SK-N-SH treated with all-trans-retinoic acid at 6 μM for 48 hours (cell line): ENCODE measurements at regions not wholly inside any gene's neighbourhood (a gene's known extent, or its start where the extent isn't known, plus 50 kb on each side); places are given as distances from the start of the nearest gene placed in this dataset.

Source experiments
- ATAC-seq: fragments of 200-7000 bp; cut with Tn5 transposase; 3 replicates; pipeline ENCODE4 v1.9.1; 2020; ENCODE audit warnings: mild to moderate bottlenecking, moderate library complexity
- ARNTL ChIP-seq: fragments of 450-650 bp; formaldehyde crosslinking; IDR thresholded peaks from 2 replicates; pipeline ENCODE4 v1.5.0; 2020; ENCODE audit warnings: low read depth, mild to moderate bottlenecking, moderate library complexity, borderline replicate concordance
- CSDC2 ChIP-seq: fragments of 250-450 bp; sonication (Bioruptor Pico); IDR thresholded peaks from 2 replicates; pipeline ENCODE4 v1.5.0; 2020; ENCODE audit warnings: mild to moderate bottlenecking, moderate library complexity
- ESRRG ChIP-seq: fragments of 250-450 bp; sonication (Bioruptor Pico); IDR thresholded peaks from 2 replicates; pipeline ENCODE4 v1.6.1; 2021; ENCODE audit warnings: mild to moderate bottlenecking
- GLIS3 ChIP-seq: fragments of 250-450 bp; sonication (Bioruptor Pico); IDR thresholded peaks from 2 replicates; pipeline ENCODE4 v1.5.0; 2020; ENCODE audit warnings: mild to moderate bottlenecking, moderate library complexity
- ISL1 ChIP-seq: fragments of 250-450 bp; sonication (Bioruptor Pico); IDR thresholded peaks from 2 replicates; pipeline ENCODE4 v2.1.2; 2022; ENCODE audit warnings: mild to moderate bottlenecking, moderate library complexity
- OSR1 ChIP-seq: fragments of 250-450 bp; sonication (Bioruptor Pico); IDR thresholded peaks from 2 replicates; pipeline ENCODE4 v1.8.0; 2022; ENCODE audit warnings: moderate library complexity, mild to moderate bottlenecking, inconsistent platforms
- PPARA ChIP-seq: fragments of 250-450 bp; sonication (Bioruptor Pico); IDR thresholded peaks from 2 replicates; pipeline ENCODE4 v1.5.0; 2020; ENCODE audit warnings: mild to moderate bottlenecking, borderline replicate concordance
- RARB ChIP-seq: fragments of 250-450 bp; sonication (Bioruptor Pico); IDR thresholded peaks from 2 replicates; pipeline ENCODE4 v1.8.0; 2021; ENCODE audit warnings: mild to moderate bottlenecking, moderate library complexity
- SNAI2 ChIP-seq: fragments of 250-450 bp; sonication (Bioruptor Pico); IDR thresholded peaks from 2 replicates; pipeline ENCODE4 v1.5.0; 2020; ENCODE audit warnings: mild to moderate bottlenecking, moderate library complexity
- TCF4 ChIP-seq: fragments of 250-450 bp; sonication (Bioruptor Pico); IDR thresholded peaks from 2 replicates; pipeline ENCODE4 v1.8.0; 2021; ENCODE audit warnings: mild to moderate bottlenecking, moderate library complexity, borderline replicate concordance
- TOX ChIP-seq: fragments of 250-450 bp; sonication (Bioruptor Pico); IDR thresholded peaks from 2 replicates; pipeline ENCODE4 v1.8.0; 2021; ENCODE audit warnings: mild to moderate bottlenecking, moderate library complexity, borderline replicate concordance
- ZC3H10 ChIP-seq: fragments of 250-450 bp; sonication (Bioruptor Pico); IDR thresholded peaks from 2 replicates; pipeline ENCODE4 v1.5.1; 2021; ENCODE audit warnings: mild to moderate bottlenecking, moderate library complexity
- ZFP3 ChIP-seq: fragments of 250-450 bp; sonication (Bioruptor Pico); IDR thresholded peaks from 2 replicates; pipeline ENCODE4 v1.5.0; 2020; ENCODE audit warnings: mild to moderate bottlenecking, moderate library complexity
- ZFP30 ChIP-seq: fragments of 450-650 bp; formaldehyde crosslinking; IDR thresholded peaks from 2 replicates; pipeline ENCODE4 v1.5.0; 2022; ENCODE audit warnings: mild to moderate bottlenecking, moderate library complexity
- ZNF565 ChIP-seq: fragments of 450-650 bp; formaldehyde crosslinking; conservative IDR thresholded peaks from 2 replicates; pipeline ENCODE4 v1.5.0; 2020; ENCODE audit warnings: low read depth, mild to moderate bottlenecking, moderate library complexity
- ZNF70 ChIP-seq: fragments of 450-650 bp; formaldehyde crosslinking; IDR thresholded peaks from 2 replicates; pipeline ENCODE4 v1.5.0; 2020; ENCODE audit warnings: mild to moderate bottlenecking, moderate library complexity
- ZNF8 ChIP-seq: fragments of 450-650 bp; formaldehyde crosslinking; IDR thresholded peaks from 2 replicates; pipeline ENCODE4 v1.5.0; 2020; ENCODE audit warnings: mild to moderate bottlenecking, moderate library complexity
- TF ChIP-seq, protein P1 (sequence below): fragments of 250-450 bp; sonication (Bioruptor Pico); IDR thresholded peaks from 2 replicates; pipeline ENCODE4 v1.8.0; 2021; ENCODE audit warnings: low read depth, mild to moderate bottlenecking, moderate library complexity, borderline replicate concordance
- TF ChIP-seq, protein P2 (sequence below): fragments of 250-450 bp; sonication (Bioruptor Pico); IDR thresholded peaks from 2 replicates; pipeline ENCODE4 v1.5.0; 2020; ENCODE audit warnings: mild to moderate bottlenecking, moderate library complexity
- TF ChIP-seq, protein P3 (sequence below): fragments of 250-450 bp; sonication (Bioruptor Pico); IDR thresholded peaks from 2 replicates; pipeline ENCODE4 v1.5.1; 2021; ENCODE audit warnings: mild to moderate bottlenecking, moderate library complexity
- TF ChIP-seq, protein P4 (sequence below): fragments of 250-450 bp; sonication (Bioruptor Pico); IDR thresholded peaks from 2 replicates; pipeline ENCODE4 v1.5.1; 2020; ENCODE audit warnings: low read depth, mild to moderate bottlenecking, moderate library complexity

DNA sequence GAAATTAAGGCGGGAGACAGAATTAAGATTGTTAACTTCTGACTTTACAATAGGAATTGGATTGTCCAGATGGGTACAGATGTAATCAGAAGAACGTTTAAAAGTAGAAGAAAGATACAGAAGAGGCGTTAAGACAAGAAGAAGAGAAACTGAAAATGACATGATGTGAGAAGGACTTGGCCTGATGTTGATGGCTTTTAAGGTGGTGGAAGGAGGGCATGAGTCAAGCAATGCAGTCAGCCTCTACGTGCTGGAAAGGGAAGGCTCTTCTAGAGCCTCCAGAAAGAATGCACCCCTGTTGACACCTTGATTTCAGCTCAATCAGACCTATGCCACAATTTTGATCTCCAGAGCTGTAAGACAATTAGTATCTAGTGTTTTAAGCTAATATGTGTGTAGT is 466.9 kb upstream of the LRRC4C start (continued):
- TF ChIP-seq ZNF8 (CRISPR knock-in tag): no peak
- TF ChIP-seq OSR1 (CRISPR knock-in tag): no peak
- no peak for TF ChIP-seq ZNF70

DNA sequence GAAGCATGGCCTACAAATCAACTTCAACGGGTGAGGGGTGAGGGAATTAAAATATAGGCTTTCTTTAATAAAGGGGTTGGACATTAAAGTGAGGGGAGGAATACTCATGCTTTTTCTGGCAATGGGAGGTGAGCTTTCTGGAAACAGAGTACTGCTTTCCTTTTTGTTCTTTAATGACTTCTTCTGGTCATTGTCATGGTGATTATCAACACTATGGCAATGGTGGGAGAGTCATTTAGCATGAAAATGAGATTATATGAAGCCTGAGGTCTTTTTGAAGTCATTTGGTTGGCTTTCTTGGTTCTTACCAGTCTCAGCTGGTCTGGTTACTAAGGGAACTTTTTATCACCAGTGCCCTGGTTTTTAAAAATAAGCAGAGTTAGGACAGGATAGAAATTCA is 475.8 kb upstream of the LRRC4C start:
- ATAC-seq: no peak

DNA sequence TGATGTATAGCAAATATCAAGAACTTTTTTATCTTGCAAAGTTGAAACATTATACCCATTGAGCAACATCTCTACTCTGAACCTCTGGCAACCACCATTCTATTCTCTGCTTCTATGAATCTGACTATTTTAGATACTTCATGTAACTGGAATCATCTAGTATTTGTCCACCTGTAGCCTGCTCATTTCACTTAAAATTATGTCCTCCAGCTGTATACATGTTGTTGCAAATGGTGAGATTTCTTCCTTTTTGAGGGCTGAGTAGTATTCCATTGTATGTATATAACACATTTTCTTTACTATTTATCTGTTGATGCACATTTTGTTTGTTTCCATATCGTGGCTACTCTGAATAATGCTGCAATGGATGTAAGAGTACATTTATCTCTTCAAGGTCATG is 476.3 kb upstream of the LRRC4C start:
- TF ChIP-seq ISL1 (CRISPR knock-in tag): no peak
- no peak for TF ChIP-seq SNAI2
- TF ChIP-seq ZFP3 (CRISPR knock-in tag): no peak
- TF ChIP-seq ZNF70: no peak
- TF ChIP-seq TCF4 (CRISPR knock-in tag): no peak
- no peak for TF ChIP-seq PPARA (CRISPR knock-in tag)
- TF ChIP-seq GLIS3: no peak
- TF ChIP-seq, protein P1, sequence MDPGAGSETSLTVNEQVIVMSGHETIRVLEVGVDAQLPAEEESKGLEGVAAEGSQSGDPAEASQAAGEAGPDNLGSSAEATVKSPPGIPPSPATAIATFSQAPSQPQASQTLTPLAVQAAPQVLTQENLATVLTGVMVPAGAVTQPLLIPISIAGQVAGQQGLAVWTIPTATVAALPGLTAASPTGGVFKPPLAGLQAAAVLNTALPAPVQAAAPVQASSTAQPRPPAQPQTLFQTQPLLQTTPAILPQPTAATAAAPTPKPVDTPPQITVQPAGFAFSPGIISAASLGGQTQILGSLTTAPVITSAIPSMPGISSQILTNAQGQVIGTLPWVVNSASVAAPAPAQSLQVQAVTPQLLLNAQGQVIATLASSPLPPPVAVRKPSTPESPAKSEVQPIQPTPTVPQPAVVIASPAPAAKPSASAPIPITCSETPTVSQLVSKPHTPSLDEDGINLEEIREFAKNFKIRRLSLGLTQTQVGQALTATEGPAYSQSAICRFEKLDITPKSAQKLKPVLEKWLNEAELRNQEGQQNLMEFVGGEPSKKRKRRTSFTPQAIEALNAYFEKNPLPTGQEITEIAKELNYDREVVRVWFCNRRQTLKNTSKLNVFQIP (CRISPR knock-in tag): no peak

More for the DNA sequence above, 475.8 kb upstream of the LRRC4C start:
- no peak for TF ChIP-seq ZC3H10 (CRISPR knock-in tag)
- TF ChIP-seq ZFP3 (CRISPR knock-in tag): no peak
- TF ChIP-seq OSR1 (CRISPR knock-in tag): no peak
- no peak for TF ChIP-seq GLIS3
- TF ChIP-seq, protein P2, sequence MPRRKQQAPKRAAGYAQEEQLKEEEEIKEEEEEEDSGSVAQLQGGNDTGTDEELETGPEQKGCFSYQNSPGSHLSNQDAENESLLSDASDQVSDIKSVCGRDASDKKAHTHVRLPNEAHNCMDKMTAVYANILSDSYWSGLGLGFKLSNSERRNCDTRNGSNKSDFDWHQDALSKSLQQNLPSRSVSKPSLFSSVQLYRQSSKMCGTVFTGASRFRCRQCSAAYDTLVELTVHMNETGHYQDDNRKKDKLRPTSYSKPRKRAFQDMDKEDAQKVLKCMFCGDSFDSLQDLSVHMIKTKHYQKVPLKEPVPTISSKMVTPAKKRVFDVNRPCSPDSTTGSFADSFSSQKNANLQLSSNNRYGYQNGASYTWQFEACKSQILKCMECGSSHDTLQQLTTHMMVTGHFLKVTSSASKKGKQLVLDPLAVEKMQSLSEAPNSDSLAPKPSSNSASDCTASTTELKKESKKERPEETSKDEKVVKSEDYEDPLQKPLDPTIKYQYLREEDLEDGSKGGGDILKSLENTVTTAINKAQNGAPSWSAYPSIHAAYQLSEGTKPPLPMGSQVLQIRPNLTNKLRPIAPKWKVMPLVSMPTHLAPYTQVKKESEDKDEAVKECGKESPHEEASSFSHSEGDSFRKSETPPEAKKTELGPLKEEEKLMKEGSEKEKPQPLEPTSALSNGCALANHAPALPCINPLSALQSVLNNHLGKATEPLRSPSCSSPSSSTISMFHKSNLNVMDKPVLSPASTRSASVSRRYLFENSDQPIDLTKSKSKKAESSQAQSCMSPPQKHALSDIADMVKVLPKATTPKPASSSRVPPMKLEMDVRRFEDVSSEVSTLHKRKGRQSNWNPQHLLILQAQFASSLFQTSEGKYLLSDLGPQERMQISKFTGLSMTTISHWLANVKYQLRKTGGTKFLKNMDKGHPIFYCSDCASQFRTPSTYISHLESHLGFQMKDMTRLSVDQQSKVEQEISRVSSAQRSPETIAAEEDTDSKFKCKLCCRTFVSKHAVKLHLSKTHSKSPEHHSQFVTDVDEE: no peak
- no peak for TF ChIP-seq ISL1 (CRISPR knock-in tag)
- no peak for TF ChIP-seq ARNTL

DNA sequence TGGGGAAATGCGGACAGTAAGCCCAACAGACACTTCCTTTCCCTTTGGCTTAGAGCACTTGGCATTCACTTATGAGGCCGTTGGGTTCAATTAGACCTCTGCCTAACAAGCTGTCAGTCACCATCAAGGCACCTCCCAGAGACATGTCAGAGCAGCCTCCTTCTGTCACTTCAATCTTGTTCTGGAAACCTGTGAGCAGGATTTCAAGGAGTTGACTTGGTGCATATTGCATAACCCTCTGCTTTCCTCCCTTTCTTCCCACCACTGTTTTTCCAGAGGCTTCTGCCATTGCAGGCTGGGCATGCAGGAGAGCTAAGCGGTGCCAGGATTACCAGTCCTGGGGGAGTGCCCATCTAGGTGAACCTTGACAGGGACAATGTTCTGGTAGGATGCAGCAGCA is 484.2 kb upstream of the LRRC4C start:
- no peak for TF ChIP-seq CSDC2 (CRISPR knock-in tag)
- TF ChIP-seq ARNTL: no peak
- TF ChIP-seq, all 23 proteins: peak for 0
- ATAC-seq: no peak

More for the DNA sequence above, 476.3 kb upstream of the LRRC4C start:
- ATAC-seq: no peak

DNA sequence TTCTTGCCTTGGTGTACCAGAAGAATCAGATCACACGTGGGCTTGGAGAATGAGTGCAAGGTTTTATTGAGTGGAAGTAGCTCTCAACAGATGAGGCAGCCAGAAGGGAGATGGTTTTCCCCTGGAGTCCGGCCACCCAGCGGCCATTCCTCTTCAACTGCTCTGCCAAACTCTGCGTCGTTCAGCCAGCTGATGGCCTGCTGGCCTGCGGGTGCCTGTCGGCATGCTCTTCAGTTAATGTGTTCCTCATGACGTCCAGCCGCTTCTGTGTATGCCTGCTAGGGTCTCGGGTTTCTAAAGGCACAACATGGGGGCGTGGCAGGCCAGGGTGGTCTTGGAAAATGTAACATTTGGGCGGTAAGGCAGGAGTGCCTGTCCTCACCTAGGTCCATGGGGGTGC is 487.9 kb upstream of the LRRC4C start:
- no peak for ATAC-seq
- TF ChIP-seq ZC3H10 (CRISPR knock-in tag) (no peak), TOX (CRISPR knock-in tag) (no peak), ZNF70 (no peak), CSDC2 (CRISPR knock-in tag) (no peak), PPARA (CRISPR knock-in tag) (no peak), GLIS3 (no peak), ARNTL (no peak), ZFP3 (CRISPR knock-in tag) (no peak), RARB (CRISPR knock-in tag) (no peak), OSR1 (CRISPR knock-in tag) (no peak), SNAI2 (no peak), ZFP30 (no peak), ISL1 (CRISPR knock-in tag) (no peak), ZNF565 (no peak), ESRRG (CRISPR knock-in tag) (no peak)
- TF ChIP-seq, protein P3, sequence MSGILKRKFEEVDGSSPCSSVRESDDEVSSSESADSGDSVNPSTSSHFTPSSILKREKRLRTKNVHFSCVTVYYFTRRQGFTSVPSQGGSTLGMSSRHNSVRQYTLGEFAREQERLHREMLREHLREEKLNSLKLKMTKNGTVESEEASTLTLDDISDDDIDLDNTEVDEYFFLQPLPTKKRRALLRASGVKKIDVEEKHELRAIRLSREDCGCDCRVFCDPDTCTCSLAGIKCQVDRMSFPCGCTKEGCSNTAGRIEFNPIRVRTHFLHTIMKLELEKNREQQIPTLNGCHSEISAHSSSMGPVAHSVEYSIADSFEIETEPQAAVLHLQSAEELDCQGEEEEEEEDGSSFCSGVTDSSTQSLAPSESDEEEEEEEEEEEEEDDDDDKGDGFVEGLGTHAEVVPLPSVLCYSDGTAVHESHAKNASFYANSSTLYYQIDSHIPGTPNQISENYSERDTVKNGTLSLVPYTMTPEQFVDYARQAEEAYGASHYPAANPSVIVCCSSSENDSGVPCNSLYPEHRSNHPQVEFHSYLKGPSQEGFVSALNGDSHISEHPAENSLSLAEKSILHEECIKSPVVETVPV (CRISPR knock-in tag): no peak
- TF ChIP-seq, protein P2: no peak
- TF ChIP-seq, protein P4, sequence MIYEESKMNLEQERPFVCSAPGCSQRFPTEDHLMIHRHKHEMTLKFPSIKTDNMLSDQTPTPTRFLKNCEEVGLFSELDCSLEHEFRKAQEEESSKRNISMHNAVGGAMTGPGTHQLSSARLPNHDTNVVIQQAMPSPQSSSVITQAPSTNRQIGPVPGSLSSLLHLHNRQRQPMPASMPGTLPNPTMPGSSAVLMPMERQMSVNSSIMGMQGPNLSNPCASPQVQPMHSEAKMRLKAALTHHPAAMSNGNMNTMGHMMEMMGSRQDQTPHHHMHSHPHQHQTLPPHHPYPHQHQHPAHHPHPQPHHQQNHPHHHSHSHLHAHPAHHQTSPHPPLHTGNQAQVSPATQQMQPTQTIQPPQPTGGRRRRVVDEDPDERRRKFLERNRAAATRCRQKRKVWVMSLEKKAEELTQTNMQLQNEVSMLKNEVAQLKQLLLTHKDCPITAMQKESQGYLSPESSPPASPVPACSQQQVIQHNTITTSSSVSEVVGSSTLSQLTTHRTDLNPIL (CRISPR knock-in tag): no peak
- TF ChIP-seq, protein P1 (CRISPR knock-in tag): no peak
